A673 (cell line): ENCODE measurements at regions not wholly inside any gene's neighbourhood (a gene's known extent, or its start where the extent isn't known, plus 50 kb on each side); places are given as distances from the start of the nearest gene placed in this dataset.

ENCODE experiments used
- BruUV-seq: library from RNA; stranded (reverse); fragments of 400-500 nt; replicated peaks from 2 replicates; lab custom pipeline; 2021; lab: Mats Ljungman, UMichigan
- CTCF ChIA-PET: fragments of 300-600 bp; sonication (Branson Sonifier 250); formaldehyde crosslinking; loops from one replicate; lab custom pipeline; 2022; ENCODE audit warnings: antibody characterized with exemption; lab: Charles Lee
- POLR2A ChIA-PET: fragments of 300-600 bp; sonication (Branson Sonifier 250); formaldehyde crosslinking; loops from one replicate; lab custom pipeline; 2022; ENCODE audit warnings: antibody characterized with exemption; ENCODE audit not compliant: low non-redundant PET; lab: Charles Lee
- DNase-seq: peaks from one replicate; pipeline ENCODE4 v3.0.0-alpha.2; 2015; ENCODE audit warnings: low spot score
- H3K27ac ChIP-seq: fragments of 200-600 bp; sonication (generic); 2 replicates; pipeline ENCODE4 v1.5.1; 2016; ENCODE audit warnings: mixed run types, low read depth, mild to moderate bottlenecking, mixed read lengths, antibody characterized with exemption, low read length; ENCODE audit not compliant: poor library complexity, severe bottlenecking
- H3K27me3 ChIP-seq: fragments of 200-600 bp; sonication (generic); replicated peaks from 2 replicates; pipeline ENCODE4 v1.6.1; 2017; ENCODE audit warnings: mixed run types, low read depth, mild to moderate bottlenecking, mixed read lengths, antibody characterized with exemption, low read length; ENCODE audit not compliant: insufficient read depth, poor library complexity
- H3K36me3 ChIP-seq: fragments of 200-600 bp; sonication (generic); 2 replicates; pipeline ENCODE4 v1.6.1; 2016; ENCODE audit warnings: mixed run types, mild to moderate bottlenecking, mixed read lengths, antibody characterized with exemption, low read length; ENCODE audit not compliant: insufficient read depth, poor library complexity, severe bottlenecking
- H3K4me1 ChIP-seq: fragments of 200-600 bp; sonication (generic); 2 replicates; pipeline ENCODE4 v1.6.1; 2017; ENCODE audit warnings: mixed run types, mild to moderate bottlenecking, mixed read lengths, antibody characterized with exemption, low read length; ENCODE audit not compliant: insufficient read depth, poor library complexity, severe bottlenecking
- H3K4me3 ChIP-seq: fragments of 200-600 bp; sonication (generic); 2 replicates; pipeline ENCODE4 v1.5.1; 2016; ENCODE audit warnings: low read depth, mixed run types, mild to moderate bottlenecking, mixed read lengths, low read length; ENCODE audit not compliant: poor library complexity, severe bottlenecking
- H3K9me3 ChIP-seq: fragments of 200-600 bp; sonication (generic); 2 replicates; pipeline ENCODE4 v1.6.1; 2016; ENCODE audit warnings: mixed run types, low read depth, mild to moderate bottlenecking, mixed read lengths, antibody characterized with exemption, low read length; ENCODE audit not compliant: poor library complexity, severe bottlenecking
- EZH2 ChIP-seq: fragments of 200-600 bp; sonication (generic); IDR thresholded peaks from 2 replicates; pipeline ENCODE4 v1.6.1; 2017; ENCODE audit warnings: borderline replicate concordance, low read depth, mild to moderate bottlenecking, mixed read lengths, antibody characterized with exemption, low read length; ENCODE audit not compliant: poor library complexity, severe bottlenecking
- intact Hi-C: fragments of 100-400 bp; cut with micrococcal nuclease; formaldehyde crosslinking; loops from one replicate; pipeline ENCODE4 v1.10.0; 2022; ENCODE audit not compliant: unreplicated experiment
- TF ChIP-seq, protein P1 (sequence below): fragments of 300-800, 200-600 bp; sonication (generic); conservative IDR thresholded peaks from 2 replicates; pipeline ENCODE4 v1.5.1; 2017; ENCODE audit warnings: low read depth, mild to moderate bottlenecking, antibody characterized with exemption, low read length, moderate library complexity, mixed read lengths

DNA sequence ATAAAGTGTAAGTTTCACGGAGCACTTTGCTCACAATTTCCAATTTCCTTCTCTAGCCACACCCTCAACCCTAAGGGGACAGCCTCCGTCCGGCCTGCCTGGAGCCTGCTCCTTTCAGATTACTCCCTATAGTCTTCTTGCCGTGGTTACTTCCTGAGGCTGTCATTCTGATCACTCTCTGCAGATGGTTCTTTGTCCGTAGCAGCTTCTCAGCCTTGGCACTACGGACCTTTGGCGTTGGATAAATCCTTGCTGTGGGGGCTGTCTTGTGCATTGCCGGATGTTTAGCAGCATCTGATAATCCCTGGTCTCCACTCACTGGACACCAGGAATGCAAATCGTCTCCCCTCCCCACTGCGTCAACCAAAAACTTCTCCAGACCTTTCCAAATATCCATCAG, 447.5 kb upstream of the KIRREL3 start:
- TF ChIP-seq, protein P1, sequence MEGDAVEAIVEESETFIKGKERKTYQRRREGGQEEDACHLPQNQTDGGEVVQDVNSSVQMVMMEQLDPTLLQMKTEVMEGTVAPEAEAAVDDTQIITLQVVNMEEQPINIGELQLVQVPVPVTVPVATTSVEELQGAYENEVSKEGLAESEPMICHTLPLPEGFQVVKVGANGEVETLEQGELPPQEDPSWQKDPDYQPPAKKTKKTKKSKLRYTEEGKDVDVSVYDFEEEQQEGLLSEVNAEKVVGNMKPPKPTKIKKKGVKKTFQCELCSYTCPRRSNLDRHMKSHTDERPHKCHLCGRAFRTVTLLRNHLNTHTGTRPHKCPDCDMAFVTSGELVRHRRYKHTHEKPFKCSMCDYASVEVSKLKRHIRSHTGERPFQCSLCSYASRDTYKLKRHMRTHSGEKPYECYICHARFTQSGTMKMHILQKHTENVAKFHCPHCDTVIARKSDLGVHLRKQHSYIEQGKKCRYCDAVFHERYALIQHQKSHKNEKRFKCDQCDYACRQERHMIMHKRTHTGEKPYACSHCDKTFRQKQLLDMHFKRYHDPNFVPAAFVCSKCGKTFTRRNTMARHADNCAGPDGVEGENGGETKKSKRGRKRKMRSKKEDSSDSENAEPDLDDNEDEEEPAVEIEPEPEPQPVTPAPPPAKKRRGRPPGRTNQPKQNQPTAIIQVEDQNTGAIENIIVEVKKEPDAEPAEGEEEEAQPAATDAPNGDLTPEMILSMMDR = no peak
- no peak for TF ChIP-seq EZH2
- Histone ChIP-seq H3K27ac (no peak overlapping the region), H3K4me1 (no peaks in the 10 kb centered on the region), H3K9me3 (no peaks in the 10 kb centered on the region), H3K36me3 (no peaks in the 10 kb centered on the region), H3K27me3 (no peaks in the 10 kb centered on the region), H3K4me3 (no peak overlapping the region)
- BruUV-seq = no TSS peak
- ChIA-PET CTCF (no interaction called here), POLR2A (no interaction called here)
- no peak for DNase-seq
- intact Hi-C loops = no loop called here

DNA sequence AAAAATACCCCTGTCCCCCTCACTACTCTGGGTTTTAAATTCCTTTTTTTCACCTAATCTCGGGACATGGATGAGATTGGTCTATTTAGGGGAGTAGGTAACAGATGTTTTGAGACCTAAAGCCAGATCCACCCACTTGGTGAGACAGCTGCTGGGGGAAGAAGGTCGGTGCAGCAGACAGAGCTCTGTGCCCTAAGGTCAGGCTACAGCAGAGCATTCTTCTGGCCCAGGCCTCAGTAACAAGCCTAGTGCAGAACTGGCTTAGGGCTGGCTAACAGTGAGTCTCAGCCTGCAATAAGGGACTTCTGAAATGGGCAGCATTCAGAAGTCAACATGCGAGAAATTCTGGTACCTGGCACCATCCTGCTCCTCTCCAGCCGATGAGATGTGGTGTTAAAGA, 444.9 kb upstream of the KIRREL3 start:
- no TSS peak for BruUV-seq
- ChIA-PET POLR2A (no interaction called here), CTCF (no interaction called here)
- intact Hi-C loops = no loop called here
- DNase-seq = no peak
- Histone ChIP-seq H3K4me3 (no peak overlapping the region), H3K4me1 (no peaks in the 10 kb centered on the region), H3K27me3 (no peaks in the 10 kb centered on the region), H3K27ac (no peak overlapping the region), H3K36me3 (no peaks in the 10 kb centered on the region), H3K9me3 (no peaks in the 10 kb centered on the region)
- TF ChIP-seq, protein P1 = no peak
- no peak for TF ChIP-seq EZH2

DNA sequence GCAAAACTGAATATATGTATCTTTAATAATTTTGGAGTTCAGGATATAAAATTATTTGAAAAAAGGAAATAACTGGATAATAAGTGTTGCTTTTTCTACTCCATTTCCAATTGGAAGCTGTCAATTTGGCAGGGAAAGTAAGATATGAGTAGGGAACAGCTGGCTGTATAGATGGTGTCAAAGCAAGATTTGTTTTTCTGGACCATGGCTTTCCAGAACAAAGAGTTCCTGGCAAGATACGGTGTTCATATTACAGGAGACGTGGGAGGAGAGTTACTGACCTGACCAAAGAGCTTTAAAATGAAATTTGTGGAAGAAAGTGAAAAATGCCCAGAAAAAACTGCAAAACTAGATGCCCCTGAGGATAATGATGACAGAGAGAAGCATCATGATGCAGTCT, 442.7 kb upstream of the KIRREL3 start:
- POLR2A ChIA-PET = no interaction called here

More for the DNA sequence above, 442.7 kb upstream of the KIRREL3 start:
- TF ChIP-seq, protein P1 = no peak
- no peak for TF ChIP-seq EZH2
- H3K27me3 ChIP-seq = no peaks in the 10 kb centered on the region
- no TSS peak for BruUV-seq
- no peaks in the 10 kb centered on the region for H3K9me3 ChIP-seq
- no peaks in the 10 kb centered on the region for H3K36me3 ChIP-seq
- no peak overlapping the region for H3K4me3 ChIP-seq
- CTCF ChIA-PET = no interaction called here
- no peak for DNase-seq
- intact Hi-C loops = no loop called here
- H3K27ac ChIP-seq = no peak overlapping the region
- H3K4me1 ChIP-seq = no peaks in the 10 kb centered on the region
